CD8-positive, alpha-beta memory T cell (primary cell): ENCODE measurements at regions not wholly inside any gene's neighbourhood (a gene's known extent, or its start where the extent isn't known, plus 50 kb on each side); places are given as distances from the start of the nearest gene placed in this dataset.
A peak's percentile ranks its signal among the peaks of the same experiment; 100 is the strongest.
"Not testable (repeated sequence)": the region's sequence is repeated elsewhere in the genome, so short reads cannot be mapped to it uniquely, and the experiment has no call there.

Experiments
- CTCF ChIA-PET: fragments of 350-600 bp; sonication (Branson Sonifier 250); formaldehyde crosslinking; loops from one replicate; lab custom pipeline; 2021; ENCODE audit warnings: antibody characterized with exemption; lab: Charles Lee
- POLR2A ChIA-PET: fragments of 350-600 bp; sonication (Branson Sonifier 250); formaldehyde crosslinking; loops from one replicate; lab custom pipeline; 2021; ENCODE audit warnings: antibody characterized with exemption; lab: Charles Lee
- DNase-seq, 5 donors: peaks; one replicate each; pipeline versions ENCODE4 v3.0.0 to v3.0.0-alpha.2; 2020 to 2022; ENCODE audit warnings: mixed read lengths in 1 of 5
- H3K27ac ChIP-seq: one replicate; pipeline ENCODE4 v1.7.0; 2013; ENCODE audit warnings: low read depth, mild to moderate bottlenecking, low read length, moderate library complexity
- H3K27me3 ChIP-seq: 2 replicates; pipeline ENCODE4 v1.7.0; 2013; ENCODE audit warnings: low read length, mild to moderate bottlenecking; ENCODE audit not compliant: insufficient read depth, poor library complexity, severe bottlenecking
- H3K36me3 ChIP-seq: 2 replicates; pipeline ENCODE4 v1.7.0; 2013; ENCODE audit warnings: mild to moderate bottlenecking, low read length, moderate library complexity; ENCODE audit not compliant: insufficient read depth
- H3K4me1 ChIP-seq: 2 replicates; pipeline ENCODE4 v1.7.0; 2013; ENCODE audit warnings: mild to moderate bottlenecking, low read length, moderate library complexity; ENCODE audit not compliant: insufficient read depth
- H3K4me3 ChIP-seq: 2 replicates; pipeline ENCODE4 v1.7.0; 2013; ENCODE audit warnings: mild to moderate bottlenecking, low read length
- H3K9me3 ChIP-seq: 2 replicates; pipeline ENCODE4 v1.7.0; 2013; ENCODE audit warnings: mild to moderate bottlenecking, low read length
- H3K27ac Mint-ChIP-seq, 8 donors: one replicate each; pipeline ENCODE4 v1.8.0; 2020 to 2021; ENCODE audit warnings: mixed read lengths in 8 of 8, mild to moderate bottlenecking in 6 of 8, inconsistent platforms in 3 of 8, moderate library complexity in 3 of 8
- H3K27me3 Mint-ChIP-seq, 2 donors: one replicate each; pipeline ENCODE4 v1.8.0; 2020 to 2021; ENCODE audit warnings: mixed read lengths in 2 of 2, mild to moderate bottlenecking in 1 of 2, moderate library complexity in 1 of 2
- H3K36me3 Mint-ChIP-seq, 3 donors: one replicate each; pipeline ENCODE4 v1.8.0; 2020 to 2021; ENCODE audit warnings: mixed read lengths in 3 of 3, inconsistent platforms in 1 of 3, mild to moderate bottlenecking in 1 of 3
- H3K4me1 Mint-ChIP-seq, 3 donors: one replicate each; pipeline ENCODE4 v1.8.0; 2020 to 2021; ENCODE audit warnings: mixed read lengths in 3 of 3, inconsistent platforms in 1 of 3, mild to moderate bottlenecking in 1 of 3
- H3K4me3 Mint-ChIP-seq, 7 donors: one replicate each; pipeline ENCODE4 v1.8.0; 2020 to 2021; ENCODE audit warnings: mixed read lengths in 7 of 7, mild to moderate bottlenecking in 6 of 7, moderate library complexity in 4 of 7, inconsistent platforms in 2 of 7
- H3K9me3 Mint-ChIP-seq, 5 donors: one replicate each; pipeline ENCODE4 v1.8.0; 2020 to 2022; ENCODE audit warnings: mixed read lengths in 5 of 5, mild to moderate bottlenecking in 3 of 5, moderate library complexity in 2 of 5, inconsistent platforms in 1 of 5

GRCh38 chr2:84126530-84126929, 332.6 kb downstream of the SUCLG1 start:
- Mint-ChIP-seq H3K4me3 (no peak overlapping the region), H3K4me1 (no peaks in the 10 kb centered on the region), H3K36me3 (no peaks in the 10 kb centered on the region)

GRCh38 chr2:84126084-84126483, 333.0 kb downstream of the SUCLG1 start:
- H3K27me3 Mint-ChIP-seq = peaks cover 0 to 3% of the 10 kb centered on the region in 2 donors
- H3K36me3 Mint-ChIP-seq = no peaks in the 10 kb centered on the region
- no peak overlapping the region for H3K4me3 Mint-ChIP-seq
- H3K4me3 ChIP-seq = no peak overlapping the region
- POLR2A ChIA-PET = no interaction called here
- H3K4me1 Mint-ChIP-seq = no peaks in the 10 kb centered on the region
- H3K9me3 Mint-ChIP-seq = peaks cover 0 to 2% (median 0%) of the 10 kb centered on the region in 5 donors
- H3K4me1 ChIP-seq = no peaks in the 10 kb centered on the region
- no peaks in the 10 kb centered on the region for H3K9me3 ChIP-seq
- H3K27ac ChIP-seq = no peak overlapping the region
- no peaks in the 10 kb centered on the region for H3K36me3 ChIP-seq
- DNase-seq = no peak
- CTCF ChIA-PET = no interaction called here
- H3K27ac Mint-ChIP-seq = no peak overlapping the region
- H3K27me3 ChIP-seq = no peaks in the 10 kb centered on the region

More at GRCh38 chr2:84126530-84126929, 332.6 kb downstream of the SUCLG1 start:
- Mint-ChIP-seq H3K9me3 (peaks cover 0 to 2% (median 0%) of the 10 kb centered on the region in 5 donors), H3K27me3 (peaks cover 0 to 3% of the 10 kb centered on the region in 2 donors), H3K27ac (no peak overlapping the region)
- Histone ChIP-seq H3K9me3 (no peaks in the 10 kb centered on the region), H3K36me3 (no peaks in the 10 kb centered on the region), H3K4me3 (no peak overlapping the region), H3K27ac (no peak overlapping the region), H3K27me3 (no peaks in the 10 kb centered on the region), H3K4me1 (no peaks in the 10 kb centered on the region)
- POLR2A ChIA-PET = no interaction called here
- DNase-seq = no peak
- CTCF ChIA-PET = no interaction called here

- Histone ChIP-seq H3K4me1 (no peaks in the 10 kb centered on the region), H3K4me3 (no peak overlapping the region), H3K9me3 (no peaks in the 10 kb centered on the region), H3K27me3 (no peaks in the 10 kb centered on the region), H3K36me3 (no peaks in the 10 kb centered on the region), H3K27ac (no peak overlapping the region)
- Mint-ChIP-seq H3K4me3 (no peak overlapping the region), H3K4me1 (no peaks in the 10 kb centered on the region), H3K36me3 (no peaks in the 10 kb centered on the region), H3K9me3 (peaks cover 0 to 13% (median 6%) of the 10 kb centered on the region in 5 donors), H3K27me3 (no peaks in the 10 kb centered on the region), H3K27ac (peak overlapping the region in 1 of 8 donors; percentile 16)
- ChIA-PET CTCF (no interaction called here), POLR2A (no interaction called here)
- DNase-seq = no peak
Observed at GRCh38 chr2:84116143-84116542, 342.9 kb downstream of the SUCLG1 start.

- CTCF ChIA-PET = no interaction called here
- no peak for DNase-seq
- no peaks in the 10 kb centered on the region for H3K4me1 Mint-ChIP-seq
- no peak overlapping the region for H3K4me3 Mint-ChIP-seq
- no peak overlapping the region for H3K27ac ChIP-seq
- H3K27me3 ChIP-seq = no peaks in the 10 kb centered on the region
- H3K36me3 Mint-ChIP-seq = no peaks in the 10 kb centered on the region
- H3K4me1 ChIP-seq = no peaks in the 10 kb centered on the region
- no peak overlapping the region for H3K27ac Mint-ChIP-seq
- no peaks in the 10 kb centered on the region for H3K36me3 ChIP-seq
- POLR2A ChIA-PET = no interaction called here
- H3K4me3 ChIP-seq = no peak overlapping the region
- peaks cover 0 to 13% (median 6%) of the 10 kb centered on the region in 5 donors for H3K9me3 Mint-ChIP-seq
- H3K9me3 ChIP-seq = no peaks in the 10 kb centered on the region
- H3K27me3 Mint-ChIP-seq = no peaks in the 10 kb centered on the region
Observed at GRCh38 chr2:84115173-84115857, 343.8 kb downstream of the SUCLG1 start.

GRCh38 chr2:84103816-84104527, 355.1 kb downstream of the SUCLG1 start:
- not testable (repeated sequence) for H3K27ac Mint-ChIP-seq
- peaks cover 0 to 17% (median 5%) of the 10 kb centered on the region in 5 donors for H3K9me3 Mint-ChIP-seq

GRCh38 chr2:84102274-84102673, 356.8 kb downstream of the SUCLG1 start:
- ChIA-PET CTCF (no interaction called here), POLR2A (no interaction called here)
- Mint-ChIP-seq H3K9me3 (peaks cover 0 to 17% (median 5%) of the 10 kb centered on the region in 5 donors), H3K4me1 (no peaks in the 10 kb centered on the region), H3K27ac (no peak overlapping the region), H3K36me3 (peaks cover 0 to 4% (median 0%) of the 10 kb centered on the region in 3 donors), H3K4me3 (no peak overlapping the region), H3K27me3 (peaks cover 0 to 2% of the 10 kb centered on the region in 2 donors)
- Histone ChIP-seq H3K27me3 (no peaks in the 10 kb centered on the region), H3K36me3 (no peaks in the 10 kb centered on the region), H3K27ac (no peak overlapping the region), H3K4me3 (no peak overlapping the region), H3K4me1 (no peaks in the 10 kb centered on the region), H3K9me3 (no peaks in the 10 kb centered on the region)
- DNase-seq = no peak

More at GRCh38 chr2:84103816-84104527, 355.1 kb downstream of the SUCLG1 start:
- POLR2A ChIA-PET, H3K36me3 ChIP-seq, H3K4me1 Mint-ChIP-seq, H3K27ac ChIP-seq, H3K4me3 Mint-ChIP-seq, CTCF ChIA-PET, H3K27me3 Mint-ChIP-seq, H3K27me3 ChIP-seq, H3K4me3 ChIP-seq, H3K9me3 ChIP-seq, DNase-seq, H3K4me1 ChIP-seq, H3K36me3 Mint-ChIP-seq: not testable (repeated sequence)

- POLR2A ChIA-PET = interaction anchor here (1.0 kb wide), 1 partner anchor 13 kb away, joined by 3 read pairs; no protein-coding TSS in a partner anchor
- DNase-seq = no peak
- Histone ChIP-seq H3K36me3 (no peaks in the 10 kb centered on the region), H3K27ac (no peak overlapping the region), H3K27me3 (no peaks in the 10 kb centered on the region), H3K4me3 (no peak overlapping the region), H3K4me1 (no peaks in the 10 kb centered on the region), H3K9me3 (no peaks in the 10 kb centered on the region)
- CTCF ChIA-PET = no interaction called here
- Mint-ChIP-seq H3K4me3 (no peak overlapping the region), H3K36me3 (no peaks in the 10 kb centered on the region), H3K27ac (no peak overlapping the region), H3K4me1 (no peaks in the 10 kb centered on the region), H3K9me3 (peaks cover 3 to 10% (median 7%) of the 10 kb centered on the region in 5 donors), H3K27me3 (peaks cover 7 to 16% of the 10 kb centered on the region in 2 donors)
Observed at GRCh38 chr2:84088656-84089055, 370.4 kb downstream of the SUCLG1 start.

GRCh38 chr2:84085562-84085961, 373.5 kb downstream of the SUCLG1 start:
- H3K27me3 ChIP-seq = no peaks in the 10 kb centered on the region
- Mint-ChIP-seq H3K4me3 (no peak overlapping the region), H3K36me3 (no peaks in the 10 kb centered on the region), H3K9me3 (peaks cover 0 to 3% (median 2%) of the 10 kb centered on the region in 5 donors), H3K27me3 (peaks cover 6 to 16% of the 10 kb centered on the region in 2 donors), H3K4me1 (no peaks in the 10 kb centered on the region), H3K27ac (no peak overlapping the region)
- no peak overlapping the region for H3K27ac ChIP-seq
- H3K36me3 ChIP-seq = no peaks in the 10 kb centered on the region
- CTCF ChIA-PET = no interaction called here
- no peak overlapping the region for H3K4me3 ChIP-seq
- H3K4me1 ChIP-seq = no peaks in the 10 kb centered on the region
- POLR2A ChIA-PET = no interaction called here
- H3K9me3 ChIP-seq = no peaks in the 10 kb centered on the region
- DNase-seq = no peak
